ENCODE measurements at regions not wholly inside any gene's neighbourhood (a gene's known extent, or its start where the extent isn't known, plus 50 kb on each side); places are given as distances from the start of the nearest gene placed in this dataset.

- no peak for DNase-seq (ENCODE audit: low read depth, low spot score)
- Mint-ChIP-seq H3K27me3 (ENCODE audit: low read depth) (no peaks in the 10 kb centered on the region), H3K4me1 (no peaks in the 10 kb centered on the region), H3K36me3 (ENCODE audit: low read depth) (no peaks in the 10 kb centered on the region), H3K9me3 (peaks cover 5% of the 10 kb centered on the region), H3K4me3 (no peak overlapping the region), H3K27ac (ENCODE audit: unreplicated experiment) (no peak overlapping the region)
- no peak for TF ChIP-seq CTCF (conservative IDR thresholded peaks at IDR 0.05)
These were observed 50.7 kb upstream of the PTPRR start for GRCh38 chr12:70971001-70971794.
